ENCODE measurements at regions not wholly inside any gene's neighbourhood (a gene's known extent, or its start where the extent isn't known, plus 50 kb on each side); places are given as distances from the start of the nearest gene placed in this dataset.

DNA sequence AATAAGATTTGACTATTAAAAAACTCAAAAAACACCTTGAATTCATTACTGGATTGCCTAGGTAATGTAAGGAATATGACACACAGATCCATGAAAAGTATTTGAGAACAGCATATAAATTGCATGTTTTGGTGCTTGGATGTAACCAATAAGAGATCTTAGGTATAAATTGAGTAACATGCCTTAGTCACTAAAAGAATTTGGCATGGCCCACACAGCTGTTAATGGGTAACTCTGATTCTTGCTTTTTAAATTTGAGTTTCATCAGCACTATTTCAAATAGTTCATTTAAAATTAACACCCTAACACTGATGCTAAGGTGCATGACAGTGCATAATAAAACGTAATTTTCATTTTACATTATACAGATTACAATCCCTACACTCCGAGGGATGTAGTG is 779.3 kb upstream of the WWC1 start:
- TF ChIP-seq POLR2A (IDR thresholded peaks at IDR 0.05), result no peak
- TF ChIP-seq, protein P1, sequence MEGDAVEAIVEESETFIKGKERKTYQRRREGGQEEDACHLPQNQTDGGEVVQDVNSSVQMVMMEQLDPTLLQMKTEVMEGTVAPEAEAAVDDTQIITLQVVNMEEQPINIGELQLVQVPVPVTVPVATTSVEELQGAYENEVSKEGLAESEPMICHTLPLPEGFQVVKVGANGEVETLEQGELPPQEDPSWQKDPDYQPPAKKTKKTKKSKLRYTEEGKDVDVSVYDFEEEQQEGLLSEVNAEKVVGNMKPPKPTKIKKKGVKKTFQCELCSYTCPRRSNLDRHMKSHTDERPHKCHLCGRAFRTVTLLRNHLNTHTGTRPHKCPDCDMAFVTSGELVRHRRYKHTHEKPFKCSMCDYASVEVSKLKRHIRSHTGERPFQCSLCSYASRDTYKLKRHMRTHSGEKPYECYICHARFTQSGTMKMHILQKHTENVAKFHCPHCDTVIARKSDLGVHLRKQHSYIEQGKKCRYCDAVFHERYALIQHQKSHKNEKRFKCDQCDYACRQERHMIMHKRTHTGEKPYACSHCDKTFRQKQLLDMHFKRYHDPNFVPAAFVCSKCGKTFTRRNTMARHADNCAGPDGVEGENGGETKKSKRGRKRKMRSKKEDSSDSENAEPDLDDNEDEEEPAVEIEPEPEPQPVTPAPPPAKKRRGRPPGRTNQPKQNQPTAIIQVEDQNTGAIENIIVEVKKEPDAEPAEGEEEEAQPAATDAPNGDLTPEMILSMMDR (IDR thresholded peaks at IDR 0.05), result no peak

Measured in thyroid gland (tissue), 4 donors.